ENCODE measurements at regions not wholly inside any gene's neighbourhood (a gene's known extent, or its start where the extent isn't known, plus 50 kb on each side); places are given as distances from the start of the nearest gene placed in this dataset.

- H3K4me3 Mint-ChIP-seq, result no peak overlapping the region
- H3K27me3 Mint-ChIP-seq (ENCODE audit: low read depth), result peaks cover 19% of the 10 kb centered on the region
- H3K9me3 Mint-ChIP-seq, result peaks cover 4% of the 10 kb centered on the region
- DNase-seq (ENCODE audit: low read depth, low spot score), result no peak
- no peak for TF ChIP-seq CTCF (conservative IDR thresholded peaks at IDR 0.05)
- H3K36me3 Mint-ChIP-seq (ENCODE audit: low read depth), result no peaks in the 10 kb centered on the region
- no peak overlapping the region for H3K27ac Mint-ChIP-seq (ENCODE audit: unreplicated experiment)
- H3K4me1 Mint-ChIP-seq, result no peaks in the 10 kb centered on the region
These were observed 353.7 kb downstream of the RSL24D1 start for GRCh38 chr15:54843006-54843405.

DNA sequence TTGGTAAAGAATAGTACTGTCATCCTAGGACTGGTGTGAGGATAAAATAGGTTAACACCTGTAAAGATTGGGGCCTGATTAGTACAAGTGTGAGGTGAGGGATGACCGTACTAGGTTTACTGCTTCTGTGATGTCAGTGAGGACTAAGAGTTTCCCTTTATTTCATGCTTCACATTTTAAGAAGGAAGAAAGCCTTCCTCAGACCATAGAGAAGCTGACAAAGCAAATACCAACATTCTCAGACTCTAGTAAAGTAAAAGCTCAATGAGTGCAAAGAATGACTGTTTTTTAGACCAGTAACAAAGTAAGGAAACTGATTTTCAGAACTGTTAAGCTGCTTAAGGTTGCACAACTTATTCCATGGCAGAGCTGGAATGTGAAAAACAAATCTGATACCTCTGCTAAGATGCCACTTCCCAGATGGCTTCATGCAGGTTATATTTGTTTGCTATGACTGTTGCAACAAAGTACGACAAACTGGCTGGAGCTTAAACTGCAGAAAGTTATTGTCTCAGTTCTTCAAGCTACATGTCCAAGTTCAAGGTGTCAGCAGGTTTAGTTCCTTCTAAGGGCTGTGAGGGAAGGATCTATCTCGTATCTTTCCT, 354.9 kb downstream of the RSL24D1 start:
- no peak for DNase-seq (ENCODE audit: low read depth, low spot score)
- H3K4me1 Mint-ChIP-seq, result no peaks in the 10 kb centered on the region
- peaks cover 4% of the 10 kb centered on the region for H3K9me3 Mint-ChIP-seq
- no peaks in the 10 kb centered on the region for H3K36me3 Mint-ChIP-seq (ENCODE audit: low read depth)
- H3K4me3 Mint-ChIP-seq, result no peak overlapping the region
- H3K27me3 Mint-ChIP-seq (ENCODE audit: low read depth), result peaks cover 19% of the 10 kb centered on the region
- TF ChIP-seq CTCF (conservative IDR thresholded peaks at IDR 0.05), result no peak
- no peak overlapping the region for H3K27ac Mint-ChIP-seq (ENCODE audit: unreplicated experiment)

- H3K36me3 Mint-ChIP-seq (ENCODE audit: low read depth), result no peaks in the 10 kb centered on the region
- no peaks in the 10 kb centered on the region for H3K4me1 Mint-ChIP-seq
- peak; percentile 12 for TF ChIP-seq CTCF (conservative IDR thresholded peaks at IDR 0.05)
- no peak overlapping the region for H3K27ac Mint-ChIP-seq (ENCODE audit: unreplicated experiment)
- H3K27me3 Mint-ChIP-seq (ENCODE audit: low read depth), result peaks cover 19% of the 10 kb centered on the region
- peaks cover 4% of the 10 kb centered on the region for H3K9me3 Mint-ChIP-seq
- no peak overlapping the region for H3K4me3 Mint-ChIP-seq
- DNase-seq (ENCODE audit: low read depth, low spot score), result no peak
These were observed 355.9 kb downstream of the RSL24D1 start for GRCh38 chr15:54840621-54841398.

DNA sequence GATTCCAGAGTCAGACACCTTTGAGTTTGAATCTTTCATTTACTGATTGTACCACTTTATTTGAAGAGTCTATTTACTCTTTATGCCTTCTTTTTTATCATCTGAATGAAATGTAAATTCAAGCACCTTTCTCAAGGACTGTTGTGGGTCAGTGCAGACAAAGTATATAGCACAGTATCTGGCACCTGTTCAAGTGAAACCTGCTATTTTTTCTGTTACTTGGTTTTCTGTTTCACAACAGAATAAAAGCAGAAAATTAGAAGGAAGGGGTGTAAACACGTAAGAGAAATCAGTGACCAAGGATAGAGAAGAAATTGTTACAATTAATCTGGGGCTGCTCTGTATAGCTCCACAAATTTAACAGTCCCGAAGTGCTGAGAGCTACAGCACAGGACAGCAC, 357.4 kb downstream of the RSL24D1 start:
- Mint-ChIP-seq H3K27ac (ENCODE audit: unreplicated experiment) (no peak overlapping the region), H3K4me3 (no peak overlapping the region), H3K4me1 (no peaks in the 10 kb centered on the region), H3K27me3 (ENCODE audit: low read depth) (peaks cover 18% of the 10 kb centered on the region), H3K36me3 (ENCODE audit: low read depth) (no peaks in the 10 kb centered on the region), H3K9me3 (peaks cover 4% of the 10 kb centered on the region)
- no peak for DNase-seq (ENCODE audit: low read depth, low spot score)
- TF ChIP-seq CTCF (conservative IDR thresholded peaks at IDR 0.05), result no peak

DNA sequence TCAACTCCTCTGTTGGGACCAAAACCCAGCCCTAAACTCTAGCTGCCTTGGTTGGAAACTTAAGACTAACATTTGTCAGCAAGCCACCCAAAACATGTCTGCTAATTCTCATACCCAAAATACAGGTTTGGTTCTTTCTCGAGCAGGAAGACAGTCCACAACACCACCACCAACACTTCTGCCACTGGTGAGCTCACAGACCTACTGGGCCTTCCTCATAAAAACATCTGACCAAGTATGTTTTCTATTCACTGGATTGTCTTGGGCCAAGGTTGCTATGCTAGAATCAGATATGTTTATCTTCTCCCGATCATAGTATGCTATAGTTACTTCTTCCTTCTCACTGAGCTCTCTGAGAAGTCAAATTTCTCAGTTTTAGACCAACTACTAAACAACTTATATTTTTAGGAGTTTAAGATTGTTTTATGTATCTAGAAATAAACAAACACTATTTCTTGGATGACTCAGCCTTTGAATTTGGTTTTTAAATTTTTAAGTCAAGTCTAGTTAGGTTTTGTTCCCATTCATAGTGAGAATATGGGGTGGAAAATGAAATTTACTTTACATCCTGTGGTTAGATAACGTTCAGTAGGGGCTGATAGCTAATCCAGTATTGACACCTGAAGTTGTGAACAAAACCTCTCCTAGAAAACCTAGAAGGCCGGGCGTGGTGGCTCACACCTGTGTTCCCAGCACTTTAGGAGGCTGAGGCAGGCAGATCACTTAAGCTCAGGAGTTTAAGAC, 360.5 kb downstream of the RSL24D1 start:
- Mint-ChIP-seq H3K27ac (ENCODE audit: unreplicated experiment) (no peak overlapping the region), H3K36me3 (ENCODE audit: low read depth) (no peaks in the 10 kb centered on the region), H3K4me1 (no peaks in the 10 kb centered on the region), H3K9me3 (no peaks in the 10 kb centered on the region), H3K4me3 (no peak overlapping the region), H3K27me3 (ENCODE audit: low read depth) (peaks cover 9% of the 10 kb centered on the region)
- TF ChIP-seq CTCF (conservative IDR thresholded peaks at IDR 0.05), result no peak
- no peak for DNase-seq (ENCODE audit: low read depth, low spot score)
